ENCODE measurements at regions not wholly inside any gene's neighbourhood (a gene's known extent, or its start where the extent isn't known, plus 50 kb on each side); places are given as distances from the start of the nearest gene placed in this dataset.

- H3K9me3 ChIP-seq (ENCODE audit: control insufficient read depth, insufficient read depth, low read depth, low read length): no peaks in the 10 kb centered on the region
- no peak for ATAC-seq
- H3K27ac ChIP-seq (ENCODE audit: low read length): no peak overlapping the region
- H3K36me3 ChIP-seq (ENCODE audit: control insufficient read depth, insufficient read depth, low read length): no peaks in the 10 kb centered on the region
- no TSS peak for BruUV-seq (replicated peaks)
- no peak for DNase-seq (ENCODE audit: low read depth, low spot score)
- intact Hi-C loops (cut with micrococcal nuclease; ENCODE audit: unreplicated experiment): no loop called here
- no peaks in the 10 kb centered on the region for H3K4me1 ChIP-seq (ENCODE audit: control insufficient read depth, insufficient read depth, low read length)
- ChIA-PET POLR2A (no interaction called here), CTCF (no interaction called here)
- no peaks in the 10 kb centered on the region for H3K27me3 ChIP-seq (ENCODE audit: control insufficient read depth, insufficient read depth, low read length)
- TF ChIP-seq POLR2AphosphoS5 (IDR thresholded peaks at IDR 0.05; ENCODE audit: low read depth, low read length) (no peak), SIN3A (IDR thresholded peaks at IDR 0.05; ENCODE audit: borderline replicate concordance, insufficient read depth, low read depth, low read length) (no peak), CTCF (IDR thresholded peaks at IDR 0.05) (no peak), REST (IDR thresholded peaks at IDR 0.05; ENCODE audit: insufficient read depth in 1 of 2, low read depth in 2 of 2, low read length in 1 of 2) (no peak), TCF7L2 (IDR thresholded peaks at IDR 0.05; ENCODE audit: low read depth, low read length) (no peak)
- no peak overlapping the region for H3K4me3 ChIP-seq (ENCODE audit: low read depth in 2 of 2, low read length in 2 of 2)
- in situ Hi-C loops (cut with HindIII; ENCODE audit: low pct_unique_long_range_greater_than_20kb, low sequenced_read_pairs): no loop called here
These were observed 148.8 kb downstream of the PFKFB3 start for GRCh38 chr10:6351495-6351894.

GRCh38 chr10:6353526-6353925 is 150.8 kb downstream of the PFKFB3 start:
- DNase-seq (ENCODE audit: low read depth, low spot score) (no peak), ATAC-seq (no peak)
- TF ChIP-seq REST (IDR thresholded peaks at IDR 0.05; ENCODE audit: insufficient read depth in 1 of 2, low read depth in 2 of 2, low read length in 1 of 2): no peak
- no peak for TF ChIP-seq POLR2AphosphoS5 (IDR thresholded peaks at IDR 0.05; ENCODE audit: low read depth, low read length)
- no peak for TF ChIP-seq SIN3A (IDR thresholded peaks at IDR 0.05; ENCODE audit: borderline replicate concordance, insufficient read depth, low read depth, low read length)
- TF ChIP-seq CTCF (IDR thresholded peaks at IDR 0.05): no peak
- no peak for TF ChIP-seq TCF7L2 (IDR thresholded peaks at IDR 0.05; ENCODE audit: low read depth, low read length)
- H3K27me3 ChIP-seq (ENCODE audit: control insufficient read depth, insufficient read depth, low read length): no peaks in the 10 kb centered on the region
- no peak overlapping the region for H3K4me3 ChIP-seq (ENCODE audit: low read depth in 2 of 2, low read length in 2 of 2)
- no TSS peak for BruUV-seq (replicated peaks)
- H3K4me1 ChIP-seq (ENCODE audit: control insufficient read depth, insufficient read depth, low read length): no peaks in the 10 kb centered on the region
- intact Hi-C loops (cut with micrococcal nuclease; ENCODE audit: unreplicated experiment): no loop called here
- ChIA-PET CTCF (no interaction called here), POLR2A (no interaction called here)
- H3K9me3 ChIP-seq (ENCODE audit: control insufficient read depth, insufficient read depth, low read depth, low read length): no peaks in the 10 kb centered on the region
- in situ Hi-C loops (cut with HindIII; ENCODE audit: low pct_unique_long_range_greater_than_20kb, low sequenced_read_pairs): no loop called here
- no peaks in the 10 kb centered on the region for H3K36me3 ChIP-seq (ENCODE audit: control insufficient read depth, insufficient read depth, low read length)
- no peak overlapping the region for H3K27ac ChIP-seq (ENCODE audit: low read length)
